Activated naive CD4-positive, alpha-beta T cell (primary cell): ENCODE measurements at regions not wholly inside any gene's neighbourhood (a gene's known extent, or its start where the extent isn't known, plus 50 kb on each side); places are given as distances from the start of the nearest gene placed in this dataset.

ENCODE experiments used
- DNase-seq, 4 experiments: peaks; one replicate each; lab custom pipeline; 2025; lab: John Stamatoyannopoulos, UW

- DNase-seq: no peak
Observed at GRCh38 chr1:234882898-234883297, 245.7 kb downstream of the TOMM20 start.

GRCh38 chr1:234881893-234882771, 246.5 kb downstream of the TOMM20 start:
- no peak for DNase-seq

GRCh38 chr1:234879147-234880080, 249.2 kb downstream of the TOMM20 start:
- DNase-seq: no peak

- DNase-seq: no peak
Observed at GRCh38 chr1:234878288-234878687, 250.3 kb downstream of the TOMM20 start.

- DNase-seq: no peak
Observed at GRCh38 chr1:234877761-234878160, 250.9 kb downstream of the TOMM20 start.

GRCh38 chr1:234875953-234876855, 252.4 kb downstream of the TOMM20 start:
- no peak for DNase-seq

GRCh38 chr1:234875328-234875952, 253.2 kb downstream of the TOMM20 start:
- no peak for DNase-seq

- DNase-seq: no peak
Observed at GRCh38 chr1:234874291-234875288, 254.0 kb downstream of the TOMM20 start.

GRCh38 chr1:234871710-234872271, 256.8 kb downstream of the TOMM20 start:
- DNase-seq: no peak

- DNase-seq: no peak
Observed at GRCh38 chr1:234871039-234871709, 257.5 kb downstream of the TOMM20 start.

GRCh38 chr1:234870020-234870981, 258.3 kb downstream of the TOMM20 start:
- DNase-seq: no peak

- DNase-seq: no peak
Observed at GRCh38 chr1:234869182-234870019, 259.2 kb downstream of the TOMM20 start.

- DNase-seq: no peak
Observed at GRCh38 chr1:234868296-234869147, 258.5 kb upstream of the IRF2BP2 start.

GRCh38 chr1:234866007-234866866, 256.3 kb upstream of the IRF2BP2 start:
- DNase-seq: no peak
